GM23248 (cell line): ENCODE measurements at regions not wholly inside any gene's neighbourhood (a gene's known extent, or its start where the extent isn't known, plus 50 kb on each side); places are given as distances from the start of the nearest gene placed in this dataset.

ENCODE experiments used
- DNase-seq: peaks from one replicate; pipeline ENCODE4 v3.0.0-alpha.2; 2015
- H2AFZ ChIP-seq: fragments of 200-600 bp; sonication (generic); 2 replicates; pipeline ENCODE4 v1.6.1; 2016; ENCODE audit warnings: antibody characterized with exemption
- H3F3A ChIP-seq: fragments of 200-600 bp; sonication (generic); 2 replicates; pipeline ENCODE4 v1.6.1; 2016; ENCODE audit warnings: mild to moderate bottlenecking, antibody characterized with exemption, mixed run types; ENCODE audit not compliant: insufficient read depth
- H3K27ac ChIP-seq: fragments of 200-600 bp; sonication (generic); 2 replicates; pipeline ENCODE4 v1.5.1; 2016; ENCODE audit warnings: mild to moderate bottlenecking
- H3K27me3 ChIP-seq: fragments of 200-600 bp; sonication (generic); replicated peaks from 2 replicates; pipeline ENCODE4 v1.6.1; 2016; ENCODE audit warnings: mild to moderate bottlenecking; ENCODE audit not compliant: insufficient read depth
- H3K36me3 ChIP-seq: fragments of 200-600 bp; sonication (generic); 2 replicates; pipeline ENCODE4 v1.6.1; 2016; ENCODE audit warnings: low read depth, mild to moderate bottlenecking
- H3K4me1 ChIP-seq: fragments of 200-600 bp; sonication (generic); 2 replicates; pipeline ENCODE4 v1.6.1; 2016; ENCODE audit warnings: mild to moderate bottlenecking; ENCODE audit not compliant: insufficient read depth
- H3K4me2 ChIP-seq: fragments of 200-600 bp; sonication (generic); one replicate; pipeline ENCODE4 v1.6.1; 2016; ENCODE audit warnings: mild to moderate bottlenecking; ENCODE audit not compliant: unreplicated experiment
- H3K4me3 ChIP-seq: fragments of 200-600 bp; sonication (generic); 2 replicates; pipeline ENCODE4 v1.5.1; 2016; ENCODE audit warnings: mild to moderate bottlenecking
- H3K79me2 ChIP-seq: fragments of 200-600 bp; sonication (generic); 2 replicates; pipeline ENCODE4 v1.6.1; 2016; ENCODE audit warnings: mild to moderate bottlenecking; ENCODE audit not compliant: insufficient read depth
- H3K9ac ChIP-seq: fragments of 200-600 bp; sonication (generic); 2 replicates; pipeline ENCODE4 v1.6.1; 2016; ENCODE audit warnings: mild to moderate bottlenecking
- H3K9me2 ChIP-seq: fragments of 200-600 bp; sonication (generic); 2 replicates; pipeline ENCODE4 v1.6.1; 2016; ENCODE audit warnings: mixed run types, mild to moderate bottlenecking, moderate library complexity; ENCODE audit not compliant: insufficient read depth
- H3K9me3 ChIP-seq: fragments of 200-600 bp; sonication (generic); one replicate; pipeline ENCODE4 v1.6.1; 2017; ENCODE audit warnings: low read depth
- H4K20me1 ChIP-seq: fragments of 200-600 bp; sonication (generic); 2 replicates; pipeline ENCODE4 v1.6.0; 2016; ENCODE audit not compliant: insufficient read depth
- EZH2 ChIP-seq: fragments of 200-600 bp; sonication (generic); IDR thresholded peaks from 2 replicates; pipeline ENCODE4 v1.6.1; 2018; ENCODE audit warnings: antibody characterized with exemption, mild to moderate bottlenecking; ENCODE audit not compliant: insufficient read depth, poor library complexity, severe bottlenecking
- EZH2phosphoT487 ChIP-seq: fragments of 200-600 bp; sonication (generic); IDR thresholded peaks from 2 replicates; pipeline ENCODE4 v1.6.1; 2018; ENCODE audit warnings: antibody characterized with exemption, moderate library complexity, mild to moderate bottlenecking, low read depth; ENCODE audit not compliant: insufficient read depth
- WGBS, 2 experiments: methylation state at CpG; one replicate each; pipeline ENCODE4 v1.1.6; 2015 to 2017; ENCODE audit warnings: low lambda C conversion rate in 2 of 2, low coverage in 1 of 2; ENCODE audit errors: missing lambda C conversion rate in 2 of 2; 5-methylcytosine and 5-hydroxymethylcytosine counted together
- in situ Hi-C: fragments of 300-500 bp; cut with MboI; formaldehyde crosslinking; loops from 2 replicates; pipeline ENCODE4 v1.15.0; 2020

DNA sequence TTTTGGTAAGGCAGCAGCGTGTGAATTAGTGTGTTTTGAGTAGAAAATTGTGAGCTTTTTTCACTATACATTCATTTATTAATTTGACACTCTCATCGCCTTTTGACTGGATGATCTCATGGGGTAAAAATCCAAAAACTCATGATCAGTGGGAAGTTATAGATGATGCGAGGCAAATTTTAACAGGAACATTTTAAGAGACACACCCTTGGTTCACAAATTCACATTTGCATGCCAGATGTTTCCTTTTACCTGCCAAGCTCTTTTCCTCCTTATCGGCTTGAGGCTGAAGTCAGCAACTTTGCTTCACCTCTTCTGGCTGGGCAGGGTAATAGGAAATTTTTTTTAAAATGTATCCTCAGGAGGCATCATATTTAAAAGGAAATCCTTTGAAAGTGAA, 318.0 kb upstream of the HS3ST1 start:
- no peak overlapping the region for H3K27ac ChIP-seq
- no peaks in the 10 kb centered on the region for H3K36me3 ChIP-seq
- in situ Hi-C loops, result no loop called here
- no peaks in the 10 kb centered on the region for H3K27me3 ChIP-seq
- no peak for TF ChIP-seq EZH2phosphoT487
- TF ChIP-seq EZH2, result no peak
- no peaks in the 10 kb centered on the region for H3K9me3 ChIP-seq
- WGBS, 2 experiments, result 5 to 6% methylated on average over 4 of the region's 4 CpGs
- H3K4me3 ChIP-seq, result no peak overlapping the region
- H3K9ac ChIP-seq, result no peak overlapping the region
- no peaks in the 10 kb centered on the region for H3K9me2 ChIP-seq
- no peaks in the 10 kb centered on the region for H3K4me1 ChIP-seq
- no peaks in the 10 kb centered on the region for H3K79me2 ChIP-seq
- no peaks in the 10 kb centered on the region for H4K20me1 ChIP-seq
- DNase-seq, result no peak
- H3F3A ChIP-seq, result no peaks in the 10 kb centered on the region
- H2AFZ ChIP-seq, result no peak overlapping the region
- H3K4me2 ChIP-seq, result no peak overlapping the region

DNA sequence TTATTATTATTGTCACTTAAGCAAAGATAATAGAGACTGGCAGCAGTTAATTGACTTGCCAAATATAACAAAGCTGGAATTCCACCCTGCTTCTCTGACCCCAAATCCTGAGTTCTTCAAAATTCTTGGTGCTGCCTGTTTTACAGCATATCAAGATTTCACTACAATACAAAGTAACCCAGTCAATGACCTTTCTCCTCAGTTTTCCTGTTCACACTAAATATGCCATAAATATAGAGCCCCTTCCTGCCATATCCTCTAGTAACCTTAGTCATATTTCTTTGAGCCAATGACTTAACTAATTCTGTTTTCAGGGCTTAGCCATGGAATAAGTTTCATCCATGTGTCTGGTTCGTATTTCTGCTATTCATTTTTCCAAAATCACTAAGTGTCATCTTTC, 315.3 kb upstream of the HS3ST1 start:
- no peak for DNase-seq
- H3K9me2 ChIP-seq, result no peaks in the 10 kb centered on the region
- H3K27ac ChIP-seq, result no peak overlapping the region
- 8 to 10% methylated on average over 1 of the region's 1 CpG for WGBS, 2 experiments
- no peaks in the 10 kb centered on the region for H3K36me3 ChIP-seq
- no peak overlapping the region for H3K4me2 ChIP-seq
- H3K4me1 ChIP-seq, result no peaks in the 10 kb centered on the region
- H3F3A ChIP-seq, result no peaks in the 10 kb centered on the region
- H2AFZ ChIP-seq, result no peak overlapping the region
- in situ Hi-C loops, result no loop called here
- H3K4me3 ChIP-seq, result no peak overlapping the region
- no peaks in the 10 kb centered on the region for H3K9me3 ChIP-seq
- H3K79me2 ChIP-seq, result no peaks in the 10 kb centered on the region
- no peaks in the 10 kb centered on the region for H4K20me1 ChIP-seq
- no peak overlapping the region for H3K9ac ChIP-seq
- TF ChIP-seq EZH2, result no peak
- TF ChIP-seq EZH2phosphoT487, result no peak
- H3K27me3 ChIP-seq, result no peaks in the 10 kb centered on the region

DNA sequence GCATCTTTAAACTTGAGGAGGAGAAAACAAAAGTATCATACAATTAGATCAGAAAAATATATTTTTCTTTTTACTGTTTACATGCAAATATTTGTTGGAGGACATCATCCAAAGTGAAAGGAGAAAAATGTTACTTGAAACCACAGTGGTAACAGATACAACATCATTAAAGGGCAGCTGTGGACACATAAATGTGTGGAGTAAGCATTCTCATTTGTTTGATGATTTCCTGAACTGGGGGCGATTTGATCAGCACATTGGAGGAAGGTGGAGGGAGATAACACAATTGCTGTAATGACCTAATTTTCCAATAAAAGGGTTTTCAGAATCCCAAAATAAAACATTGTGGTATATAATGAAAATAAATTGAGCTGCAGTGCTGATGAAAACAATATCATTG, 314.5 kb upstream of the HS3ST1 start:
- Histone ChIP-seq H3K9me2 (no peaks in the 10 kb centered on the region), H2AFZ (no peak overlapping the region), H3K9me3 (no peaks in the 10 kb centered on the region), H3F3A (no peaks in the 10 kb centered on the region), H4K20me1 (no peaks in the 10 kb centered on the region), H3K27ac (no peak overlapping the region), H3K4me3 (no peak overlapping the region), H3K79me2 (no peaks in the 10 kb centered on the region), H3K4me2 (no peak overlapping the region), H3K36me3 (no peaks in the 10 kb centered on the region), H3K4me1 (no peaks in the 10 kb centered on the region), H3K9ac (no peak overlapping the region), H3K27me3 (no peaks in the 10 kb centered on the region)
- in situ Hi-C loops, result no loop called here
- DNase-seq, result no peak
- 25 to 27% methylated on average over 1 of the region's 1 CpG for WGBS, 2 experiments
- TF ChIP-seq EZH2phosphoT487, result no peak
- TF ChIP-seq EZH2, result no peak

DNA sequence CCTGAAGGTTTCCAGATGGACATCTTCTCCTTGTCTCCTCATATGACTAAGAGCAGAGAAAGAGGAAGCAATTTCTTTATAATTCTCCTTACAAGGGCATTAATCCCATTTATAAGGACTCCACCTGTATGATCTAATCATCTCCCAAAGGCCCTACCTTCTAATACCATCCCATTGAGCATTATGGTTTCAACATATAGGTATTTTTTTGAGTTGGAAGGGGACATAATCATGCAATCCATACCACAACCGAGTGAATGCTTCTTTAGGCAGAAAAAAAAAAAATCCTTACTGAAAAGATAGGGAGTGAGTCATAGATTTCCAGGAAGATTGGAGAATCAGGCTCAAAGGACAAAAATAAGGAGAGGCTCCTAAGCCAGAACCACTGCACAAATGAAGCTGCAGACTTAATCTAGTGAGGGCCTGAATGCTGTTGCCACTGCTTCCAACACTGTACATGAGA, 312.5 kb upstream of the HS3ST1 start:
- Histone ChIP-seq H3K9me3 (no peaks in the 10 kb centered on the region), H3K4me1 (no peaks in the 10 kb centered on the region), H4K20me1 (no peaks in the 10 kb centered on the region), H3F3A (no peaks in the 10 kb centered on the region), H3K4me3 (no peak overlapping the region), H2AFZ (no peak overlapping the region), H3K9me2 (no peaks in the 10 kb centered on the region), H3K27me3 (no peaks in the 10 kb centered on the region), H3K79me2 (no peaks in the 10 kb centered on the region), H3K4me2 (no peak overlapping the region), H3K27ac (no peak overlapping the region), H3K9ac (no peak overlapping the region), H3K36me3 (no peaks in the 10 kb centered on the region)
- DNase-seq, result no peak
- WGBS, 2 experiments, result 0 to 8% methylated on average over 1 of the region's 1 CpG
- in situ Hi-C loops, result no loop called here
- TF ChIP-seq EZH2, result no peak
- TF ChIP-seq EZH2phosphoT487, result no peak

DNA sequence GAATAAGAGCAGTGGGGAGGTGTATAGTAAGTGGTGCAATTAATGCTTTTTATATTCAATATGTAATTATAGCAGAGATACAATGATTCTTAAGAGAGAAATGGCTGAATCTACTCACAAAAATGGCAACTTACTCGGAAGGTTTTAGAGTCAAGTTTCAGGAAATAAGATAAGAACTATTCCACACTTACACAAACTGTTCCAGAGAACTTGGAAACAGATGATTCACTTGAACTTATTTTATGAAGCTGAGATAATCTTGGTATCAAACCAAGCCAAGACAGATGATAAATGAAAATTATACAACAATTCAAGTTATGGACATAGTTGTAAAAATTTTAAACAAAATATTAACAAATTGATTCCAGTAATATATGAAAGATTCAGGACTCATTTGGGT, 311.3 kb upstream of the HS3ST1 start:
- no peak overlapping the region for H3K4me3 ChIP-seq
- 5 to 8% methylated on average over 1 of the region's 1 CpG for WGBS, 2 experiments
- no peaks in the 10 kb centered on the region for H3F3A ChIP-seq
- no peaks in the 10 kb centered on the region for H3K9me2 ChIP-seq
- H3K4me1 ChIP-seq, result no peaks in the 10 kb centered on the region
- H3K79me2 ChIP-seq, result no peaks in the 10 kb centered on the region
- H3K27me3 ChIP-seq, result no peaks in the 10 kb centered on the region
- H3K9ac ChIP-seq, result no peak overlapping the region
- H2AFZ ChIP-seq, result no peak overlapping the region
- TF ChIP-seq EZH2phosphoT487, result no peak
- no peak for TF ChIP-seq EZH2
- no peak for DNase-seq
- H3K27ac ChIP-seq, result no peak overlapping the region
- in situ Hi-C loops, result no loop called here
- H4K20me1 ChIP-seq, result no peaks in the 10 kb centered on the region
- no peaks in the 10 kb centered on the region for H3K9me3 ChIP-seq
- no peaks in the 10 kb centered on the region for H3K36me3 ChIP-seq
- no peak overlapping the region for H3K4me2 ChIP-seq
